ENCODE measurements at regions not wholly inside any gene's neighbourhood (a gene's known extent, or its start where the extent isn't known, plus 50 kb on each side); places are given as distances from the start of the nearest gene placed in this dataset.

- TF ChIP-seq CTCF (IDR thresholded peaks at IDR 0.05) = no peak
- TF ChIP-seq ZFX (IDR thresholded peaks at IDR 0.05; ENCODE audit: borderline replicate concordance) = no peak
These were observed 1035.6 kb downstream of the C4orf33 start for GRCh38 chr4:130131536-130131935.
